Peyer's patch (tissue), 4 donors: ENCODE measurements at regions not wholly inside any gene's neighbourhood (a gene's known extent, or its start where the extent isn't known, plus 50 kb on each side); places are given as distances from the start of the nearest gene placed in this dataset.

Experiments
- DNase-seq, 3 donors: peaks; one replicate each; pipeline ENCODE4 v3.0.0-alpha.2; 2017 to 2019
- H3K27ac ChIP-seq, 4 donors: fragments of 200-600 bp; sonication (generic); one replicate each; pipeline ENCODE4 v1.5.1; 2016 to 2019
- H3K27me3 ChIP-seq, 2 donors: fragments of 200-600 bp; sonication (generic); one replicate each; pipeline ENCODE4 v1.5.1; 2019
- H3K36me3 ChIP-seq, 3 donors: fragments of 200-600 bp; sonication (generic); one replicate each; pipeline ENCODE4 v1.5.1; 2016 to 2019
- H3K4me1 ChIP-seq, 4 donors: fragments of 200-600 bp; sonication (generic); one replicate each; pipeline ENCODE4 v1.5.1; 2016 to 2019
- H3K4me3 ChIP-seq, 4 donors: fragments of 200-600 bp; sonication (generic); 1 replicate in 3 of 4; 2 replicates in 1 of 4; pipeline ENCODE4 v1.5.1; 2016 to 2019; ENCODE audit warnings: mild to moderate bottlenecking in 1 of 4
- H3K9me3 ChIP-seq, 4 donors: fragments of 200-600 bp; sonication (generic); one replicate each; pipeline ENCODE4 v1.5.1; 2016 to 2019; ENCODE audit warnings: mild to moderate bottlenecking in 1 of 4
- CTCF ChIP-seq, 6 experiments: fragments of 450-650 bp in 4 of 6; fragments of 200-600 bp in 2 of 6; sonication (generic) in 1 of 6; IDR thresholded peaks; one replicate each; pipeline ENCODE4 v1.5.1; 2017 to 2019; ENCODE audit warnings: antibody characterized with exemption in 6 of 6, mild to moderate bottlenecking in 3 of 6, moderate library complexity in 1 of 6
- POLR2A ChIP-seq, 2 donors: fragments of 450-650 bp; IDR thresholded peaks; one replicate each; pipeline ENCODE4 v1.5.1; 2017; ENCODE audit warnings: antibody characterized with exemption in 2 of 2, mild to moderate bottlenecking in 2 of 2, moderate library complexity in 2 of 2

GRCh38 chr9:80359941-80360881 lies 788.4 kb downstream of the TLE4 start:
- TF ChIP-seq POLR2A (IDR thresholded peaks at IDR 0.05) (no peak), CTCF (IDR thresholded peaks at IDR 0.05) (no peak)

GRCh38 chr9:80359291-80359690 lies 787.5 kb downstream of the TLE4 start:
- no peak overlapping the region for H3K4me3 ChIP-seq
- no peak overlapping the region for H3K27ac ChIP-seq
- H3K27me3 ChIP-seq: no peaks in the 10 kb centered on the region
- no peaks in the 10 kb centered on the region for H3K36me3 ChIP-seq
- no peaks in the 10 kb centered on the region for H3K9me3 ChIP-seq
- TF ChIP-seq POLR2A (IDR thresholded peaks at IDR 0.05): no peak
- no peak for TF ChIP-seq CTCF (IDR thresholded peaks at IDR 0.05)
- no peak for DNase-seq
- no peaks in the 10 kb centered on the region for H3K4me1 ChIP-seq

More at GRCh38 chr9:80359941-80360881, 788.4 kb downstream of the TLE4 start:
- Histone ChIP-seq H3K4me3 (no peak overlapping the region), H3K4me1 (no peaks in the 10 kb centered on the region), H3K27me3 (no peaks in the 10 kb centered on the region), H3K36me3 (no peaks in the 10 kb centered on the region), H3K9me3 (no peaks in the 10 kb centered on the region), H3K27ac (no peak overlapping the region)
- DNase-seq: no peak

GRCh38 chr9:80352967-80353366 lies 781.2 kb downstream of the TLE4 start:
- Histone ChIP-seq H3K36me3 (no peaks in the 10 kb centered on the region), H3K9me3 (no peaks in the 10 kb centered on the region), H3K27ac (no peak overlapping the region), H3K4me3 (no peak overlapping the region), H3K4me1 (no peaks in the 10 kb centered on the region), H3K27me3 (no peaks in the 10 kb centered on the region)
- no peak for DNase-seq
- no peak for TF ChIP-seq POLR2A (IDR thresholded peaks at IDR 0.05)
- no peak for TF ChIP-seq CTCF (IDR thresholded peaks at IDR 0.05)

- no peaks in the 10 kb centered on the region for H3K36me3 ChIP-seq
- H3K4me1 ChIP-seq: no peaks in the 10 kb centered on the region
- no peak for DNase-seq
- TF ChIP-seq CTCF (IDR thresholded peaks at IDR 0.05) (no peak), POLR2A (IDR thresholded peaks at IDR 0.05) (no peak)
- no peak overlapping the region for H3K4me3 ChIP-seq
- H3K27me3 ChIP-seq: no peaks in the 10 kb centered on the region
- no peak overlapping the region for H3K27ac ChIP-seq
- H3K9me3 ChIP-seq: no peaks in the 10 kb centered on the region
Measured at GRCh38 chr9:80351612-80352011, 779.8 kb downstream of the TLE4 start.

GRCh38 chr9:80326105-80326504 lies 754.3 kb downstream of the TLE4 start:
- DNase-seq: no peak
- H3K4me3 ChIP-seq: no peak overlapping the region
- no peak for TF ChIP-seq POLR2A (IDR thresholded peaks at IDR 0.05)
- no peaks in the 10 kb centered on the region for H3K4me1 ChIP-seq
- no peaks in the 10 kb centered on the region for H3K9me3 ChIP-seq
- H3K36me3 ChIP-seq: no peaks in the 10 kb centered on the region
- no peaks in the 10 kb centered on the region for H3K27me3 ChIP-seq
- H3K27ac ChIP-seq: no peak overlapping the region

- no peaks in the 10 kb centered on the region for H3K9me3 ChIP-seq
- DNase-seq: no peak
- H3K27me3 ChIP-seq: no peaks in the 10 kb centered on the region
- TF ChIP-seq CTCF (IDR thresholded peaks at IDR 0.05): no peak
- TF ChIP-seq POLR2A (IDR thresholded peaks at IDR 0.05): no peak
- H3K4me3 ChIP-seq: no peak overlapping the region
- no peak overlapping the region for H3K27ac ChIP-seq
- H3K4me1 ChIP-seq: no peaks in the 10 kb centered on the region
- no peaks in the 10 kb centered on the region for H3K36me3 ChIP-seq
Measured at GRCh38 chr9:80320916-80321315, 749.2 kb downstream of the TLE4 start.
